GM21723 (cell line): ENCODE measurements at regions not wholly inside any gene's neighbourhood (a gene's known extent, or its start where the extent isn't known, plus 50 kb on each side); places are given as distances from the start of the nearest gene placed in this dataset.

Experiments used
- ATAC-seq: cut with Tn5 transposase; IDR thresholded peaks from one replicate; pipeline ENCODE4 v1.9.1; 2021; ENCODE audit warnings: mild to moderate bottlenecking, moderate library complexity; ENCODE audit not compliant: unreplicated experiment

DNA sequence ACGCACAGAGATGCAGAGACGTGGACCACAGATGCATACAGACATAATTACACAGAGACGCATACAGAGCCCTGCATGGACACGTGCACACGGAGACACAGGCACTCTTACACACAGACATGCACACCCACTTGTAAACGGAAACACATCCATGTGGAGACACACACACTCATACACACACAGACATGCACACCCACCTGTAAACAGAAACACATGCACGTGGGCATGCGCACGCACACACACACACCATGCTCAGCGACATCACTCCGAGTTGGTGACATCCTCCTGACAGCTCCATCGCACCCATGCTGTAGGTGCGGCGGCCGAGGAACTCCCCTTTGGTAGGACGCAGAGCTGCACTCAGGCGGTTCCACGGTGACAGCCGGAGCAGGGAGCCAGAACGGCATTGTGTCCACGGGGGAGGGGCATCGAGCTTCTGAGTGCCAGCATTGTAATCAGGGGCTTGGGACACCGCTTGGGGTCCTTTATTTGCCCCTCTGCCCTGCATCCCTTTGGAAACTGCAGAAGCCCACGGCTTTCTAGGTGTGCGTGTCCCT is 233.5 kb downstream of the RBFOX3 start:
- no peak for ATAC-seq

DNA sequence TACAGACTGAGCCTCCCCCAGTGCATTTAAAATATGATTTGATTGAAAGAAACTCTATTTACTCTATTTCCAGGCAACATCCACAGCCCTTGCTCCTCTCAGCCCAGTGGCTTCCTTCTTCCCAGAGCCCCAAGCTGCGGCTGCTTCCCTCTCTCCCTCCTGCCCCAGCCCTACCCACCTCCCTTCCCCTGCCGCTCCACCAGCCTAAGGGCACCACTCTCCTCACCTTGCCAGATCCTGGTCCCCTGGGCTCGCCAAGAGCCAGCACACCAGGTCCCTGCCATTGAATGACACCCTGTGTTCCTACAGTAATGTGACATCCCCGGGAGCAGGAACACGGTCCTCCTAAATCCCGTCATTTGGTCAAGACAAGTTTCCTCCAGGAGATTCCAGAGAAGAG is 236.0 kb downstream of the RBFOX3 start:
- ATAC-seq, result no peak

DNA sequence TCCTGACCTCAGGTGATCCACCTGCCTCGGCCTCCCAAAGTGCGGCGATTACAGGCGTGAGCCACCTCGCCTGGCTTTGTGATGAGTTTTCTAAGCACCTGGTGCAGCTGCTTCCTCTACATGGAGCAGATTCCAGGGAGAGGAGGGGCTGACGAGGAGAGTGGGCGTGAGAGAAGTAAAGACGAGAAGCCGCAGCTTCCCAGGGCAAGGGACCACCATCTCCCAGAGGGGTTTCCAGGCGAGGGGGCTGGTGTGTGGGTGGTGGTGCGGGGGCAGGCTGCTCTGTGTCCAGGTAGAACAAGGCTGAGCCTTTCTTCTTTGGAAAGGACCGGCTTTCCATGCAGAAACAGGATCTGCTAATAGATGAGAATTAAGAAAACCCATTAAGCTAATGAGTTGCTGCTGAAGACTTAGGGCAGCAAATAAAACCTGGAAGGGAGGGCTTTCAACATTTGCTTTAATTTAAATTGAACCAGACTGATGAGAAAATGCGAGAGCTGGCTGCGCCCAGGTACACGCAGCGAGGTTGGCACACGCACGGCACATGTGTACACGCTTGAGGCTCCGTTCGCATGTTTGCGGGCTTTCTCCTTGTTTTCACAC is 236.7 kb downstream of the RBFOX3 start:
- ATAC-seq, result no peak

DNA sequence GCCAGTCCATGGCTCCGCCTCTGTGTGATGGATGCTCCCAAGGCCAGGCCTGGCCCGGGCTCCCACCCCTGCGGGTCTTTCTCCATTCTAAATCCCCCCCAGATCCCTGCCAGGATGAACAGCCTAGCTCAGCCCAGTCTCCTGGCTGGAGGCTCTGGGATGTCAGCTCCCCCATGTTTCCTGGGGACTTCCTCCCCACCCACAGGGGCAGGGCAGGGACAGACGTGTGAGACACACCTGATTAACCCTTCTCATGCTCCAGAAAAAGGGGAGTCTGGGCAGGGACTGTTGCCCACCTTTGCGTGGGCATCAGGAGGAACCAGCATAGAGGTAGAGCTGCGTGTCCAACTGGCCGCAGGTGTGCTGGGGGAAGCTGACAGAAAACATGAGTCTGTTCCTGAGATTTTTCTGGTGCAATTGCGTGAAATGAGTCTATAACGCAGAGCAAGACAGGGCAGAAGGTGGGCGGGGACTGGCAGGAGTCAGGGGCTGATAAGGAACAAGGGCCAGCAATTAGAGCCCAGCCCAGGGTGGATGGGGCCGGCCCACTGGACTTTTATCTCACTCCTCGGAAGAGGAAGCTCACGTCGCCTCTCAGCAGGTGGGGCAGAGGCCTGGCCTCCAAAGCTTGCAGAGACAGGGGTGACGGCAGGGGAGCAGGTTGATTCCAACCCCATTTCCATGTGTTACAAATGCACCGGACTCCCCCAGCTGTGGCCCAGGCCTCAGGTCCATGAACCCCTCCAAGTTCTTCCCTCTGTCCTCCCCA is 238.2 kb downstream of the RBFOX3 start:
- no peak for ATAC-seq

DNA sequence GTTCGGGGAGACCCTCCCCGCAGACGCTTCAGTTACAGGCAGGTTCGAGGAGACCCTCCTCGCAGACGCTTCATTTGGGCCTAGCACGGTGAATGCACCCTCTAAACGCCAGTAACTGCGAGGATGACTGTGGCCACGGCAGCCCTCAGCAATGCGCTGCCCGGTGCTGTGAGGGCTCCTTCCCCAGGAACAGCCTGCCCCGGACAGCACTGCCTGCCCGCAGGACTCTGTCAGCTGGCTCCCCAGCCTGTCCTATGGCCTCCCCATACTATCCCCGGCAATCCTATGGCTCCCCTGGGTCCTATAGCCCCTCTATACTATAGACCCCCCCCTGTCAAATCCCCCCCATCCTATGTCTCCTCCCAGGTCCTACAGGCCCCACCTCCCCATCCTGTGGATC is 238.9 kb downstream of the RBFOX3 start:
- no peak for ATAC-seq

DNA sequence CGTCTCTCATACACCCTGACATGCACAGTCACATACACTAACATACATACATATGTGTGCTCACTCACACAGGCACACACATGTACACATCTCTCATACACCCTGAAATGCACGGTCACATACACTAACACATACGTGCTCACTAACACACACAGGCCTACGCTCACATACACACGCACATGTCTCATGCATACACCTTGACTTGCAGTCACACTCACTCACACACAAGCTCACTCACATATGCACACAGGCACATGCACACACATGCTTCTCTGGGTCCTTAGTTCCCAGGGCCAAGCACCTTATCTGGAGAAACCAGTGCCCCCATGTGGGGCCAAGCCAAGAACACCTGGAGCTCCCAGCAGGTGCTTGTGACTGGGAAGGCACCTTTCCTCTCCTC is 240.3 kb downstream of the RBFOX3 start:
- ATAC-seq, result no peak

DNA sequence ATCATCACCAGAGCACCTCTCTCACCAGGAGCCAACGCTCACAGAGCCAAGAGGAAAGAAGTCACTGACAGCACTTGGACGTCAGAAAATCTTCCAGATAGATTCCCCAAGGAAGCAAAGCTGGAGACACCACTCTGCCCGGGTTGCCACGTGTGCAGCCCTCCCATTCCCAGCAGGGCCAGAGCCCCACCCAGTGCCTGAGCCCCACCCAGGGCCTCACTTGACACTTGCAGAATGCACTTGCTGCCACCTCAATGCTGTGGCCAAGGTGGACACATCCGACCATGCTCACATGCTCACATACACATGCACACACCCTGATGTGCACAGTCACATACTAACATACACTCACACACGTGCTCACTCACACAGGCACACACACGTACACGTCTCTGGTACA is 240.7 kb downstream of the RBFOX3 start:
- ATAC-seq, result no peak

DNA sequence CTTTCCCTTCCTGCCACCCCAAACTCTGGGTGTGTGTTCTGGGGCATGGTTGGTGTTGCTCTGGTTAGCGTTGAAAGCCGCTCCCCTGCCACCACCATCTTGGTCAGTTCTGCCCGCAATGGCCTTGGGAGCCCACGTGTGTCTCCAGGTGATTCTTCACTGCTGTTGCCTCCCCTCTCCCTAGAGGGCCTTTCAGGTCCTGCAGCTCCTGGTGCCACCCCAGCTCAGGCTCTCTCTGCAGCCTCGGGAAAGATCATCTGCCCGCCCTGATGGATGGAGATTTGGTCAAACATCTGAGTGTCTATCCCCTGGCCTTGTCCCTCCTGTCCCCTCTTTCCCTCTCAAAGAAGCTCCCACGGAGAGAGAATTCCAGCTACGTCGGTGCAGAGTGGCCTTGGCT is 241.3 kb downstream of the RBFOX3 start:
- no peak for ATAC-seq

DNA sequence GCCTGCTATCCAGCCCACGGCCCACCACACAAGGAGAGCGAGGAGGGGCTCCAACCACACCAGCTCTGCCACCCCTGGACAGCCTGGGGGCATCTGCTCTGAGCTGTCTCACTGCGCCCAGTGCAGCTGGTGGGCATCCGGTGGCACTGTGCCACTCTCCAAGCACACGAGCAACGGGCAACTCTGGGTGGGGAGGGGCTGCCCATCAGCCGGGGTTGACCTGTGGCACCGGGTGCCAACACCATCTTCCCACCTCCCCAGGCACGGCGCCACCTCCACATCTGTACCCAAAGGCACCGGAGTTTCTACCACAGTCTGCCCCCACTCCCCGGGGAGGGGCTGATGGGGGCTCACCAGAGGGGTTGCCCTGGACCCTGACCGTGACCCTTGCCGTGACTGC is 241.8 kb downstream of the RBFOX3 start:
- no peak for ATAC-seq

DNA sequence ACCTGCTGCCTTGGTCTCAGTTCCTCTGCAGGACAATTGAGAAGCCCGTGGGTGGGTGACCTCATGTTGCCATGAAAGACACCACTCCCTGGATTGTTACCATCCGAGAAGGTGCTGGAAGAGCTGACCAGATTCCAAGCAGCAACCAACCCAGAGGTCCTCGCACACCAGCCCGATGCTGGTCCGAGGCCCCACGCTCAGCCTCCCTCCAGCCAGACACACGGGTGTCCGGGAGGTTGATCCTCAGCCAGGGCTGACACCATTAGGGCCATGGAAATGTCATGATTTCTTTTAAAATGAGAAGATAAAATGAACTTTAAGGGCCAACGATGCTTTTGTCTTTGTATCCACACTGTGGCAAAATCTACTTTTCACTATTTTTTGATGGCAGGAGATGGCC is 242.3 kb downstream of the RBFOX3 start:
- no peak for ATAC-seq

DNA sequence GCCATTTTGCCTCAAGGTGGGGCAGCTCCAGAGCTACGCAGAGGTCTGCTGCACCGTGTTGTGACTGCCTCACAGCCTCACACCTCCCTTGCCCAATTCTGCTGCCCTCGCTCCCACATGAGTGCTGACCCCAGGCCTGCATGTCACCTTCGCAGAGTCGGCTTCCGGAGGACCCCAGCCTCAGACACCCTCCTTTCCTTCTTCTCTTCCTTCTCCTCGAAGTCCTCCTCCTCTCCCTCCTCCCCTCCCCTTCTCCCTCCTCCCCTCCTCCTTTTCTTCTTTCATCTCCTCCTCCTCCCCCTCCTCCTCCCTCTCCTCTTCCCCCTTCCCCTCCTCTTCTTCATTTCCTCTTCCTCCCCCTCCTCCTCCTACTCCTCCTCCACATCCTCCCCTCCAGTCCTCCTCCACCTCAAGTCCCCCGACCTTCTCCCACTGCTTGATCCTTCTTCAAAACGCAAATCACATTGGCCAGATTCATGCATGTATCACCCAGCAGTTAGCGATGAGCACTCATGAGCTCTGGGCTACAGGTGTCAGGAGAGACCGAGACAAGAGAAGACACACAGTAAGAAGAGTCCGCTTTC is 243.8 kb downstream of the RBFOX3 start:
- ATAC-seq, result no peak

DNA sequence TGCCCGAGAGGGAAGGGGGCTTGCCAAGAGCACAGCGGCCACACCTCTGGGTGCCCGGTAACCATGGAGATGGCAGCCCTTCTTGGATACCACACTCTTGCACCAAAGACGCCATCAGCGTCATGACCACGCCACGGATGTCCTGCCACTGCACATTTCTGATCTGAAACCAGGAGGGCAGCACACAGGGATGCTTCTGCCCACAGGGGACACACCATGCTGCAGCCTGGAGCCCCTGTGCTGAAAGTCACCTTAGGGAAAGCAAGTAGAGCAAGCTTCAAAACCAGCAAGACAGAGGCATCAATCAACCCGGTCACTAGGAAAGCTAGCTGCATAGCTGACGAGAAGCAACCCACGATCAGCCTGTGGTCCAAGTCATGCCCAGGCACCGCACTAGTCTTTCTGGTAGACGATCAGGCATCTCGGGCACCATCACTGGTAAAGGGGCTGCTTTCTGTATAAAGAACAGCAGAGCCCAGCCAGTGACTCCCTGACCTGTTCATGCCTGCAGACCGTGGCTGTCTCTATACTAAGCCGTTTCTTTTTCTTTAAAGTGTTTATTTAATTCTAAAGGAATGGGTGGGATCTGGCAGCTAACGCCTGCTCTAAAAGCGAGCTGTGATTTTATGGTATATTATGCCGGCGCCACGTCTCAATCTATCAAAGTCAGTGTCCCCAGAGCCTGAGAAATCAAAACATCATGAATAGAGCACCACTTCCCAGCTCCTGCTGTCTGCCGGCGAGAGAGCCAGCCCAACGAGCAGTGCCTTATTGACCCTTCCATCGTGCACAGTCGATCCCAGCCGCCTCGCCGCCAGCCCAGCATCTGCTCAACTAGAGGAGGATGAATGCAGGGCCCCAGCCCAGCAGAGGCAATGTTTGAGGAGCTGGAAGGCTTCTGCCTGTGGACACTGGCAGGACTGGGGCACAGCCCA is 244.7 kb downstream of the RBFOX3 start:
- no peak for ATAC-seq

DNA sequence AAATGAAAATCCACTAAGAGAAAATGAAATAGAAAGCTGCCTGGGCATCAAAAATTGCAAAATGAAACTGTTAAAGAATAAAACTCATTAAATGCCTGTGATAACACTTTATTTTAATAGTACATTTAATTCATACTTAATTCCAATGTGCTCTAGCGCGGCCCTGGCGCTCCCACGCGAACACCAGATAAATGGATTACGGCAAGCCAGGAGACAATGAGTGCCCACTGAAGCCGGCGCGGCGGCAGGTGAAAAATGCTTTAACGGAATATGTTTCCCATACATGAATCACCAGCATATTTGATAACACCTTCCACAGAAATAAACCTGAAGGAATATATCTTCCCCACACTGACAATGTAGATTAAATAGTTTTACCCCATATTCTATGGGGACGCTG is 245.5 kb downstream of the RBFOX3 start:
- no peak for ATAC-seq

DNA sequence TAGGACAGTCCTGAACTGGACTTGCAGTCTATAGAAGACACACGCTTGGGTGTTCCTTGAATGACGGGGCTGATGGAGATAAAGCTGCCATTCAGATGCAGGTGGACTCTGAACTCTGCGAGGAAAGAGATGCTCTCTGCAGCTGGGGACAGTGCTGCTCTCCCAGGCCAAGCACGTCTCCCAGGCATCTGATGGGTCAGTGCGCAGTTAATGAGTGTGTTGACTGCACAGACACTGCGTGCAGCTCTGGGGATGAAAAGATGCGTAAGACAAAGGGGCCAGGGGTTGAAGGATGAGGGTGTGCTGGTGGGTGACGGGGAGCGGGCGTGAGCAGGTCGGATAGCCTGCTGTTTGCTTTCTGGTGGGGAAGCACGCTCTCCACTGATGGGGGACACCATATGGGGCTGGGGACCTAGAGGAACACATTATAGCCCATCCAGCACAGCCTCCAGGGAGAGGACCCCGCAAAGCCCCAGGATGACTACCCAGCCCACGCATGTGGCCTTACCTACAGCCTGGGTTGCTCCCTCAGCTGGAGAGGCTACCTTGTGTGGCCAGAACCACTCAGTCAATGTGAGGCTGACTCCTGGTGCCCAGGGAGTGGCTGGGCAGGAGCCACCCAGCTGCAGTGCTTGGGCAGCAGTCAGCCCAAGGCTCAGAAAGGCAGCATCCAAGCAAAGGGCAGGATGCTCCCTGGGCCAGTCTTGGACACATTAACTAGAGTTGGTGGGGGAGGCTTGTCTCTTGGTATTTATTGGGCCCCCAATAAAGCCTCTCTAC is 246.3 kb downstream of the RBFOX3 start:
- ATAC-seq, result no peak

DNA sequence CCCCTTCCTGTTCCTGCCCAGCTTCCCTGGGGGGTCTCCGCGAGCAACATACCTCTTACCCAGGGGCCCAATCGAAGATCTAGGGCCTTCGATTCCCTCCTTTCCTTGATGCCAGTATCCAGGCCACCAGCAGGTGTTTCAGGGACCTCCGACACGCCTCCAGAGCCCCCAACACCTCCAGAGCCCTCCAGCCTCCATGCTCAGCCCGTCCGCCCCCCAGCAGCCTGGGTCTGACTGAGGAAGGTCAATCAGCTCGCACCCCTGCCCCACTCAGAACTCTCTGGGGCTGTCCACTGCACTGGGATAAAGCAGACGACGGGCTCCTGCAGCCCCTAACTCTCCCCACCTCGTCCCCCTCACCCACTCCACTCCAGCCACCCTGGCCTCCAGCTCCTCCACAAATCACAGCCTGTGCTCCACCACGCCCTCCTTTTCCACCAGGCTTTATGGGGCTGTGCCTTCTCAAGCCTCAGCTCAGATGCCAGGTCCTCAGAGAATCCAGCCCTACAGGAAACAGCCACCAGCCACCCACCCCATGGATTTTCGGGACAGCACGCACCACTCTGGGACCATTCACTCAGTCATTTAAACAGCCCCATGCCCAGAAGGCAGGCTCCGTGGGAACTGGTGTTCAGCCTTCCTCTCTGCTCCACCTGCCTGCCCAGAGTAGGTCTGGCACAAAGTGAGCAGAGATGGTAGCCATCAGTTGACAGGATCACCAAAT is 247.1 kb downstream of the RBFOX3 start:
- ATAC-seq, result no peak

DNA sequence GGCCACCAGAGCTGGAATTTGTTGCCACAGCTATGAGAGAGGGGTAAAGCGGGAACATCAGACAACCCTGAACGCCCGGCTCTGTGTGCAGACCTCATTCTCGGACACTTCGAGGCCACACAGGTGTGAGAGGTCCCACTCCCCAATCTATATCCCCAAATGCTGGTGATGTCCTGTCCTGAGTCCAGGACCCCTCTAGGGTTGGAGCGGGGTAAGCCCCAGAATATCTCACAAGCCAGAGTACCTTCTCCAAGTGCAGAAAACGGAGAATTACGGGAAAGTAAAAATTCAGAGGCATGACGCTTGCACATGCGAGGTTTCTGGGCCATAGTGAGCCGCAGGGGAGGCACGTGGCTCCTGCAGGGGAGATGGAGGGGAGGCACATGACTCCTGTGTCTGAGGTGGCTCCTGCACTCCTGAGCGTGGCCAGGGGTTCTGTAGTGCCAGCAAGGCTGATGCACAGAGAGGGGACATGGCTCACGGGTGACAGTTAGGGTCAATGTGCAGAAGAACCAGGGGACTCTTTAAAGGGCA is 248.0 kb downstream of the RBFOX3 start:
- no peak for ATAC-seq

DNA sequence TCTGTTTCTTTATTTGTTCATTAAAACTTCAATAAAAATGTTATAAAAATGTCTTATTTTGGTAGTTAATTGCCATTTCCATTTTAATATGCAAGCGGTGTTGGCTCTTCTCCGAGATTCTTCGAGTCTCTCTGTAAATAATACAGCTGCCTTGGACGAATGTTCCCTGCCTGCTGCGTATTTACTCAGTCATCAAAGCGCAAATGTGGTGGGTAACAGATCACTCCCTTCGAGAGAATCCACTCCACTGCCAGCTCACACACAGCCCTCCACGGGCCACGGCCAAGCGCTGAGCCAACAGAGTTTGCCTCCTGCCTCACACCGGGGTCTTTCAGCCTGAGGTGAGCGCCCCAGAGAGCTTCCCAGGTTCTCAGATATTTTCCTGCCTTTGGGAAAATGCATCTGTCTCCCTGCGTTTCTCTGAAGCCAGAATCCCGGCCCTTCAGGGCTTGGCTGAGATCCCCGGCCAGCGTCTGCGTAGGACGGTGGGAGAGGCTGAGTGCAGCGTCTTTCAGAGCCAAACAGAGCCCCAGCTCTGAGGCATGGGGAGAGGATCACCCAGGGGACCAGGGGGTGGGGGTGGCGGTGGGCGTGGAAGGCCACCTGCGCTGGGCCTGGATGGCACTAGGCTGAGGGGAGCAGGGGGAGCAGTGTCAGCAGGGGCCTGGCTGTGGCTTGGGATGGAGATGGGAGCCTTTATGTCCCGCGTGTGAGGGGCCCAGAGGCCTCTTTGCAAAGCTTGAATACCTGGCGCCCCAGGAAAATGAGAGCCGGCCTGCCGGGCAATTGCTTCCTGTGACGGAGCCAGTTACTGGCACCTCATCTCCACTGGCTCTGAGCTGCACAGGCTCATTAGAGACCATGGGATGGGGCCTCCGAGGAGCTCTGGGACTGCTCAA is 248.7 kb downstream of the RBFOX3 start:
- ATAC-seq, result no peak

DNA sequence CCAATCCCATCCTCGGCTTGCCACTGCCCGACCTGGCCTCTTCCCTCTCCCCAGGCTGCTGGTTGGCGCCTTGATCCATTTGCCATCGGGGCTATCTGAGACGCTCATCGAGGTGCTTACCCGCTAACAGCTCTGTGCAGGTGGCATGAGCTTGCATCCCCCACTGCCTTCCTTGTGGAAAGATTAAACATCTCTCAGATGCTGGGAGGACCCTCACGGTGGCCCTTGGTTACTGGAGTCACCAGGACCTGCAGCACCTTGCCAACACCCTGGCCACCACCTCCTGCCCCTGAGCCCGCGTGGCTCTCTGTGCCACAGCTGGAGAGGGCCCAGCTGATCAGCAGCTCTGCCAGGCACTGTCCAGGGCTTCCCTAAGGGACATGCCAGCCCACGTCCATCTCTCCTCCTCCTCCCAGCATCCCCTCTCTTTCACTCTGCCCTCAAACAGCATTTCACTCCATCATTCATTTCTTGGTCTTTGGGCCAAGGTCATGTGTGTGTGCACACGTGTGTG is 249.6 kb downstream of the RBFOX3 start:
- no peak for ATAC-seq
